Epithelial cell of esophagus (primary cell): ENCODE measurements at regions not wholly inside any gene's neighbourhood (a gene's known extent, or its start where the extent isn't known, plus 50 kb on each side); places are given as distances from the start of the nearest gene placed in this dataset.
"Not testable (repeated sequence)": the region's sequence is repeated elsewhere in the genome, so short reads cannot be mapped to it uniquely, and the experiment has no call there.

ENCODE experiments used
- DNase-seq: peaks from one replicate; pipeline ENCODE4 v3.0.0; 2010; ENCODE audit warnings: low read depth
- H3K4me3 ChIP-seq: 2 replicates; pipeline ENCODE4 v1.5.1; 2011; ENCODE audit warnings: mild to moderate bottlenecking, low read length, control low read depth
- CTCF ChIP-seq: IDR thresholded peaks from 2 replicates; pipeline ENCODE4 v1.5.1; 2011; ENCODE audit warnings: low read depth, mild to moderate bottlenecking, low read length, control low read depth, inconsistent platforms; ENCODE audit not compliant: insufficient read depth; ENCODE audit errors: missing control alignments

DNA sequence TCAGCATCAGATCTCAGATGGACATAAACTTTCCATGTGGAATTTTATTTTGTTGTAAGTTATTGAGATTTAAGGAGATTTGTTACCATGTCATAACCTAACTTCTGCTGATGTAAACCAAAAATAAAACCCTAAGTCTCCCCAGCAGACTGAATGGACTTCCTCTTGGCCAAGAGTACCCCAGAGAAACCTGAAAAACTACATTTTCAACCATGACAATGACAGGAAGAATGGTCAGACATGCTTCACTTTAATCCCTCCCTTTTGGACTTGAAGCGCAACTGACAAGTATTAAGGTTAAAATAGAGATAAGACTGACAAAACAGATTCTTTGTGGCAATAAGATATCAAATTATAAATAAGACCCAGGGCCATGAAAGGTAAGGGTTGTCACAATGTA, 579.7 kb upstream of the RAG2 start:
- DNase-seq, result peak; percentile 8
- no peak overlapping the region for H3K4me3 ChIP-seq

GRCh38 chr11:37171451-37171850, 573.4 kb upstream of the RAG2 start:
- H3K4me3 ChIP-seq, result no peak overlapping the region
- DNase-seq, result no peak
- TF ChIP-seq CTCF, result no peak

More for the DNA sequence above, 579.7 kb upstream of the RAG2 start:
- TF ChIP-seq CTCF, result no peak

GRCh38 chr11:37170311-37170710, 572.3 kb upstream of the RAG2 start:
- no peak for DNase-seq
- TF ChIP-seq CTCF, result no peak
- no peak overlapping the region for H3K4me3 ChIP-seq

DNA sequence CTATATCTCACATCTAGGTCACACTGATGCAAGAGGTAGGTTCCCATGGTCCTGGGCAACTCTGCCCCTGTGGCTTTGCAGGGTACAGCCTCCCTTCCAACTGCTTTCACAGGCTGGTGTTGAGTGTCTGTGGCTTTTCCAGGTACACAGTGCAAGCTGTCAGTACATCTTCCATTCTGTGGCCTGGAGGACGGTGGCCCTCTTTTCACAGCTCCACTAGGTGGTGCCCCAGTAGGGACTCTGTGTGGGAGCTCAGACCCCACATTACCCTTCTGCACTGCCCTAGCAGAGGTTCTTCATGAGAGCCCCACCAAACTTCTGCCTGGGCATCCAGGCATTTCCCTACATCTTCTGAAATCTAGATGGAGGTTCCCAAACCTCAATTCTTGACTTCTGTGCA, 547.4 kb upstream of the RAG2 start:
- H3K4me3 ChIP-seq, DNase-seq: not testable (repeated sequence)

- no peak for DNase-seq
- TF ChIP-seq CTCF, result no peak
- no peak overlapping the region for H3K4me3 ChIP-seq
These were observed 544.6 kb upstream of the RAG2 start for GRCh38 chr11:37142591-37142990.

- peak; percentile 3 for DNase-seq
- no peak for TF ChIP-seq CTCF
- H3K4me3 ChIP-seq, result no peak overlapping the region
These were observed 543.7 kb upstream of the RAG2 start for GRCh38 chr11:37141707-37142106.

DNA sequence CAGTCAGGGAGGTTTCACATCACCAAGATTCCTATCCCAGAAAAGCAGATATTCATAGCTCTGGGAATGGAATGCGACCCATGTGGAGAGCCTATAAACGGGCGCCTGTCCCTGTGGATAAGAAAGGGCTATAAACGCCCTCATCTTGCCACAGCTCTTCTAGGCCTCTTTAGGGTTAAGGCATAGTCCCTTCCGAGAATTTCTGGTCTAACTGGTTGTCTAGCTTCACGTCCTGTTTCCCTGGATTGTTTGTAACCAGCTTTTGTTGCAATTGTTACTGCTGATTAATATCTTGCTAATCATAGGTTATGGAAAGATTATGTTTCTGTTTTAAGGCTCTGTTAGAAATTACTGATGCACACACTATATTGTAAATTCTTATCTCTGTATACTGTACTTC, 537.6 kb upstream of the RAG2 start:
- DNase-seq, result peak; percentile 4
- not testable (repeated sequence) for H3K4me3 ChIP-seq

DNA sequence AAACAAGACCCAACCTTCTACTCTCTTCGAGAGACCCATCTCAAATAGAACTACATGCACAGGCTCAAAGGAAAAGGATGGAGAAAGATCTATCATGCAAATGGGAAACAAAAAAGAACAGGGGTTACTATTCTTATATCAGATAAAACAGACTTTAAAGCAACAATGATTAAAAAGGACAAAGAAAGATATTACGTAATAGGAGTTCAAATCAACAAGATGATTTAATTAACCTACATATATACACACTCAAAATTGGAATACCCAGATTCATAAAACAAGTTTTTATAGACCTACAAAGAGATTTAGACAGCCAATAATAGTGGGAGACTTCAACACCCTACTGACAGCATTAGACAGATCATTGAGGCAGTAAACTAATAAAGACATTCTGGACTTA, 536.6 kb upstream of the RAG2 start:
- no peak for DNase-seq
- no peak for TF ChIP-seq CTCF

More for the DNA sequence above, 536.6 kb upstream of the RAG2 start:
- no peak overlapping the region for H3K4me3 ChIP-seq
